IPS DF 19.7 (cell line): ENCODE measurements at regions not wholly inside any gene's neighbourhood (a gene's known extent, or its start where the extent isn't known, plus 50 kb on each side); places are given as distances from the start of the nearest gene placed in this dataset.
"Not testable (repeated sequence)": the region's sequence is repeated elsewhere in the genome, so short reads cannot be mapped to it uniquely, and the experiment has no call there.

Experiments
- DNase-seq: peaks from one replicate; pipeline ENCODE4 v3.0.0-alpha.2; 2013; ENCODE audit warnings: low read depth, low spot score

GRCh38 chr6:14754751-14755513 is 490.9 kb upstream of the JARID2 start:
- no peak for DNase-seq

GRCh38 chr6:14756340-14756739 is 489.5 kb upstream of the JARID2 start:
- DNase-seq = no peak

- DNase-seq = no peak
Observed at GRCh38 chr6:14757014-14757413, 488.9 kb upstream of the JARID2 start.

- no peak for DNase-seq
Observed at GRCh38 chr6:14757418-14757817, 488.5 kb upstream of the JARID2 start.

GRCh38 chr6:14758421-14759081 is 487.3 kb upstream of the JARID2 start:
- no peak for DNase-seq

GRCh38 chr6:14759976-14760672 is 485.7 kb upstream of the JARID2 start:
- no peak for DNase-seq

- DNase-seq = no peak
Observed at GRCh38 chr6:14762077-14762476, 483.8 kb upstream of the JARID2 start.

GRCh38 chr6:14763139-14763538 is 482.7 kb upstream of the JARID2 start:
- no peak for DNase-seq

GRCh38 chr6:14763616-14764015 is 482.3 kb upstream of the JARID2 start:
- no peak for DNase-seq

- DNase-seq = no peak
Observed at GRCh38 chr6:14765106-14765505, 480.8 kb upstream of the JARID2 start.

GRCh38 chr6:14765721-14766390 is 480.0 kb upstream of the JARID2 start:
- no peak for DNase-seq

- no peak for DNase-seq
Observed at GRCh38 chr6:14766391-14766994, 479.4 kb upstream of the JARID2 start.

- DNase-seq = no peak
Observed at GRCh38 chr6:14767226-14767625, 478.6 kb upstream of the JARID2 start.

GRCh38 chr6:14770040-14770439 is 475.8 kb upstream of the JARID2 start:
- no peak for DNase-seq

- no peak for DNase-seq
Observed at GRCh38 chr6:14770572-14770971, 475.3 kb upstream of the JARID2 start.

- DNase-seq = no peak
Observed at GRCh38 chr6:14771016-14771415, 474.9 kb upstream of the JARID2 start.

GRCh38 chr6:14772188-14772587 is 473.7 kb upstream of the JARID2 start:
- no peak for DNase-seq

- DNase-seq = no peak
Observed at GRCh38 chr6:14775528-14775927, 470.3 kb upstream of the JARID2 start.

GRCh38 chr6:14776307-14776706 is 469.6 kb upstream of the JARID2 start:
- DNase-seq = no peak

- no peak for DNase-seq
Observed at GRCh38 chr6:14781772-14782525, 463.9 kb upstream of the JARID2 start.

- DNase-seq = not testable (repeated sequence)
Observed at GRCh38 chr6:14782921-14783464, 462.9 kb upstream of the JARID2 start.
